Right lobe of liver (tissue), 4 donors: ENCODE measurements at regions not wholly inside any gene's neighbourhood (a gene's known extent, or its start where the extent isn't known, plus 50 kb on each side); places are given as distances from the start of the nearest gene placed in this dataset.

Experiments used
- POLR2A ChIP-seq: fragments of 450-650 bp; IDR thresholded peaks from one replicate; pipeline ENCODE4 v1.6.1; 2017; ENCODE audit warnings: antibody characterized with exemption, mild to moderate bottlenecking
- TF ChIP-seq, protein P1 (sequence below), 4 donors: fragments of 200-600 bp in 3 of 4; fragments of 450-650 bp in 1 of 4; IDR thresholded peaks; one replicate each; pipeline versions ENCODE4 v1.5.1 to v1.8.0; 2016 to 2022; ENCODE audit warnings: antibody characterized with exemption in 4 of 4, mild to moderate bottlenecking in 2 of 4
- donor health status: DM: no; HTN: no; CAD: no.
- donor health status: DM: no; HTN: no; CAD: no.
- donor health status: DM: no; HTN: yes; CAD: no.

DNA sequence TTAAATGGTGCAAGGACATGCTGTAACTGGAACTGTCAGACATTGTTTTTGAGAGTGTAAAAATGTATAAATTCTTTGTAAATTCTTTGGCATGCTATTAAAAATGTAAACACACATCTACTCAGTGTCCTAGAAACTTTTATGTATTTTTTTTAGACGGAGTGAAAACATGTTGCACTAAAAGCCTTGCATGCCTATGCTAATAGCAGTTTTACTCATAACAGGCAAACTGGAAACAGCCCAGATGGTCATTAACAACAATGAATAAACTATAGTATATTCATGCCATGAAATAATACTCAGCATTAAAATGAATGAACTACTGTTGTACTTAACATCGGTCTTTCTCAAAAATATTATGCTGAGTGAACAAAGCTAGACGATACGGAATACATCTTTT is 954.8 kb upstream of the DDX18 start:
- TF ChIP-seq POLR2A = no peak
- TF ChIP-seq, protein P1, sequence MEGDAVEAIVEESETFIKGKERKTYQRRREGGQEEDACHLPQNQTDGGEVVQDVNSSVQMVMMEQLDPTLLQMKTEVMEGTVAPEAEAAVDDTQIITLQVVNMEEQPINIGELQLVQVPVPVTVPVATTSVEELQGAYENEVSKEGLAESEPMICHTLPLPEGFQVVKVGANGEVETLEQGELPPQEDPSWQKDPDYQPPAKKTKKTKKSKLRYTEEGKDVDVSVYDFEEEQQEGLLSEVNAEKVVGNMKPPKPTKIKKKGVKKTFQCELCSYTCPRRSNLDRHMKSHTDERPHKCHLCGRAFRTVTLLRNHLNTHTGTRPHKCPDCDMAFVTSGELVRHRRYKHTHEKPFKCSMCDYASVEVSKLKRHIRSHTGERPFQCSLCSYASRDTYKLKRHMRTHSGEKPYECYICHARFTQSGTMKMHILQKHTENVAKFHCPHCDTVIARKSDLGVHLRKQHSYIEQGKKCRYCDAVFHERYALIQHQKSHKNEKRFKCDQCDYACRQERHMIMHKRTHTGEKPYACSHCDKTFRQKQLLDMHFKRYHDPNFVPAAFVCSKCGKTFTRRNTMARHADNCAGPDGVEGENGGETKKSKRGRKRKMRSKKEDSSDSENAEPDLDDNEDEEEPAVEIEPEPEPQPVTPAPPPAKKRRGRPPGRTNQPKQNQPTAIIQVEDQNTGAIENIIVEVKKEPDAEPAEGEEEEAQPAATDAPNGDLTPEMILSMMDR (IDR thresholded peaks at IDR 0.05) = no peak
